NCI-H69 (cell line): ENCODE measurements at regions not wholly inside any gene's neighbourhood (a gene's known extent, or its start where the extent isn't known, plus 50 kb on each side); places are given as distances from the start of the nearest gene placed in this dataset.
A peak's percentile ranks its signal among the peaks of the same experiment; 100 is the strongest.
"Not testable (repeated sequence)": the region's sequence is repeated elsewhere in the genome, so short reads cannot be mapped to it uniquely, and the experiment has no call there.

Experiments
- DNase-seq: peaks from one replicate; lab custom pipeline; 2025; lab: John Stamatoyannopoulos, UW

DNA sequence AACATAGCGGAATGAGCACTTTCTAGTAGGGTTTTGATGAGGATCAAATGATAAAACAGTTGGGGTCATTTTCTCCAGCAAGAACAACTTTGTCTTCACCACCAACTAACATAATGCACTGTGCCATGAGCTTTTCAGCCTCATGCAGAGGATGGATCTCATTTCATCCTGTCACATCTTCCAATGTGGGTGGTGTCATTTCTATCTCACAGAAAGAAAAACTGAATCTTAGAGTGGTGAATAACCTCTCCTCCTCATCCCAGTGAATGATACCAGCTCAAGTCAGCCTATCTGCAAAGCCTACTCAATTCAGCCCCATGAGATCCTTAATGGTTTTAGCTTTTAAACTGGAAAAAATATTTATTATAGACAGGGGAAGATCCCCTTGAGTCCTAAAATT lies 1147.2 kb downstream of the VRK1 start:
- no peak for DNase-seq

DNA sequence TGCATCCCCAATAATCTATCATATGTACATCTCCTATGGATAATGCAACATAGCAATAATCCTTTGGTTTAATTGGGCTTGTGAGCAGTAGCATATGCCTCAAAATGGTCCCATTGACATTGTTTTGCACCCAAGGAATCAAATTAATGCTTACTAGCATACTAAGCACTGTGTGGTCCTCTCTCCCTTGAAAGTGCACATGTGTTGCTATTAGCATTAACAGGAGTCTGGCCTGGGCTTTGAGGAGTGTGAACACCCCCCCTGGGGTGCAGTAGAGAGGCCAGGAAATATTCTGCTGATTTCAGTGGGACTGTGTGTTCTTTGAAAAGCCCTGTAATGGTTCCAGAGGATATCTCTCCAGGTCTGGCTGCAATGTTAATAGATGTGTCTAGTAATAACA lies 1148.4 kb downstream of the VRK1 start:
- DNase-seq, result peak; percentile 72

DNA sequence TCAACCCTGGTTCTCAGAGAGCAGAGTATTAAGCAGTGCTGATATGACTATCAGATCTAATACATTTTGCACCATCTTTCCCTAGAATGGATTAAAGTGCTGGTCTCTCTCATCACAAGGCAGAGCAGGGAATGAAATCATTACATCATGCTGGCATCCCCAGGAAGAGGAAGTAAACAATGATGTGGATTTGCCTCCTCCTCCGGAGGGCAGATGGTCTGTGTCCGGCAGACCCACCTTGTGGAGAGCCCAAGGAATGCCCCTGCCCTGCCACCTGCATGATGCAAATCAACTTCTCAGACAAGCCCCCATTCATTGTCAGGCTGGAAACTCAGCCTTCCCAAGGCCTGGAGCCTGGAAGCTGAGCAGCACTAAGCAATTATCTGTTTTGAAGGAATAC lies 1149.1 kb downstream of the VRK1 start:
- peak; percentile 51 for DNase-seq

DNA sequence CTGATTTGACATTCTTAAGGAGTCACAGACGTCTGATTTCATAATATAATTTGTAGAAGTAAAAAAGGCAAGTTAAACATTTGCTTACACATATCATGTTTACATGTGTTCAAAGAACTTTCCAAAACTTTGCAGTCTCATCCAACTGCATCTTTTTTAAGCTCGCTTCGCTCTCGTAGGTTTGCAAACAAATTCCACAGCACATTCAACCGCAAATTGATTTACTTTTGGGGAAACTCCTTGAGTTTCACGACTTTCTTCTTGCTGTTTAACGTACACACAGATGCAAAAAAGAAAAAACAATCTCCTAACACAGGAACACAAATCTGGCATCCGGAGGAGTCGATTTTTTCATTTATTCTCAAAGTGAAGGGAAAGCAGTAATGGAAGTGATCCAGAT lies 1149.5 kb downstream of the VRK1 start:
- DNase-seq, result no peak

DNA sequence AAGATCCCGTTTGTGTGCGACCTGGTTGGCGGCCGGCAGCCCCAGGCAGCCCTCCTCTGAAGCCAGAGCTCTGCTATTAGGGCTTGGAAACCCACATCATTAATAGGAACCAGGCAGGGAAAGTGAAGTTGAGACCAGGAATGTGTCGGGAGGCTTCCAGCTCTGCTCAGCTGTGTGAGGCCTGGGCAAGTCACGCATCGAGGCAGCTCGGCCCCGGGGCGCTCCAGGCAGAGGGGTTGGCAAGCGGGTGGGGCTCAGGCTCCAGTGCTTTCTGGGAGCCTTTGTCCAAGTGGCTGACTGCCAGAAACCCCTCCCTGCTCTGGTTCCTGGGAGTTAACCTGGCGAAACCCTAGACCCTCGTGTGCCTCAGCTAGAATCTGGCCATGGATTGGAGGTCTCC lies 1151.7 kb downstream of the VRK1 start:
- DNase-seq, result peak; percentile 3

DNA sequence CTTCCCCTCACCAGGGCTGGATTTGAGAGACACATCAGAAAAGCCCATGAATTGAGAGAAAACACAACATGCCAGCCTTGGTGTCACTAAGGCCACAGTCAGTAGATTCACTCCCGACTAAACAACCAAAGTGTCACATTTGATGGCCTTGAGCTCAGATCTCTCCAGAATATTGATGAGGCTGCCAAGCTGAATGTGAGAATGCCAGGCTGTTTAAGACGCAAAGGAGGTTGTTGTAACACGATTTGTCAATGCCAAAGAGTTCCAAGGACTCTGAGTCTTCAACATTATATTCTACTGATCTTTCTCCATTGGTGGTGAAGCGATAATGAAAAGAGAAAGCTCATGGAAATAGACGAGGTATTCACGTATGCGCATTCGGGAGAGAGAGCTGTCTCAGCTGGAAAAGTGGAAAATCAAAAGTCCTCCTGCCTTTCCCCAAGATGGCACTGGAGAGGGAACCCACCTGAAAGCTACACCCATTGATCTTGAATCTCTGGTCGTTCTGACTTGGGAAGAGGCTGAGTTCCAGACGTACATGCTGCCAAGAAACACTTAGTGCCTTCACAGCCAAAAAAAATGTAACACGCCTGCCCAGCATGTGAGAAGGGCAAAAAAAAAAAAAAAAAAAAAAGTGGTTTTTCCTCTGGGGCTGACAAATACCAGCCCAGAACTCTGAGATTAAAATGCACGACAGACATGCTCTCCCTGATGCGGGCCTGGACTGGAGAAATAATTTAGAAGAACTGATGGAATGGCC lies 1159.6 kb downstream of the VRK1 start:
- no peak for DNase-seq

DNA sequence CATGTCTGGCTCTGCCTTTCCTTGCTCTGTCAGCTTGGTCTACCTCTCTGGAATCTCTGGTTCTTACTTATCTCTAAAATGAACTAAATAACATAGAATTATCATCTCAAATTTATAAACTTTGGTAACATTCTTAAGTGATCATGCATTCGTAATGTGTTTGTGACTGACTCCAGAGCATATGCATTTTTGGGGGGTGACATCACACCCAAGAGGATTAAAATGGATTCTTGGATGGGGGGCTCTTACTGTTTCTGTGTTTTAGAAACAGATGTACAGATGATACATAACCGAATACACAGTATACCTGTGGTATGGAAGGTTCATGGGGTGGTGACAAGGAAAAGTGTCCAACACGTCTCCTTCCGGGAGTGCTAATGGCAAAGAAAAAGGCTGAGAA lies 1162.1 kb downstream of the VRK1 start:
- no peak for DNase-seq

DNA sequence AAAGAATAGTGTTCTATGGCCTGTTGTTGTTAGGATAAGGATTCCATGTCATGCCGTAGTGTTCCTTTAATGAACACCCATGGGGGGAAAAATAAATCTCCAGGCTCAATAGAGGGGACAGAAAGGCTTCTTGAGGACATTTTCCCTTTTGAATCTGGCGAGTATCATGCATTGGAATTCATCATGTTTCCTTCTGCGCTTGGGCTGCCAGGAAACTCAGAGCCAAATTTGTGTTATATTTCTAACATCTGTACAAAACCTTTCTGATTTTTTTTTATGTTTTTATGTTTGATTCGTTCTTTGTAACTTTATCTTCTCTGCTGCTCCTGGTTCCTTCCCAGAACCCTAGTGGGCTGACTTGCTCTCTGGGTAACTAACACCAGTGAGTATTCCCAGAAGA lies 1163.3 kb downstream of the VRK1 start:
- DNase-seq, result no peak

DNA sequence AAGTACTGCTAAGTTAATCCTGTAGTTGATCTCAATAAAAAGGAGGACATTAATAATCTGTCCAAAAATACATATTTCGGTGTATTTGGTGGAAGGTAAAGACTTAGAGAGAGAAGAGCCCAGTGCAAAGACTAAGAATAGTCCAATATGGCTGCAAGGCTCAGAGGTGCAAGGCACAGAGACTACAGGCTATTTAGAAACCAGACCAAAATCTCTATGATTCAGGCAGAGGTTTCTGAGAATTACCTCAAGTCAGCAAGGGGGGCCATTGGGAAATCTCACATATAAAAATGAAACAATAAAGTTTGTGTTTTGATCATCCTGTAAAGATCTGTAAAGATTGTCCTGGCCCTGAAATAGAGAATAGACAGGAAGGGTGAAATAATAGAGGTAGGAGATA lies 1173.0 kb downstream of the VRK1 start:
- DNase-seq, result no peak

DNA sequence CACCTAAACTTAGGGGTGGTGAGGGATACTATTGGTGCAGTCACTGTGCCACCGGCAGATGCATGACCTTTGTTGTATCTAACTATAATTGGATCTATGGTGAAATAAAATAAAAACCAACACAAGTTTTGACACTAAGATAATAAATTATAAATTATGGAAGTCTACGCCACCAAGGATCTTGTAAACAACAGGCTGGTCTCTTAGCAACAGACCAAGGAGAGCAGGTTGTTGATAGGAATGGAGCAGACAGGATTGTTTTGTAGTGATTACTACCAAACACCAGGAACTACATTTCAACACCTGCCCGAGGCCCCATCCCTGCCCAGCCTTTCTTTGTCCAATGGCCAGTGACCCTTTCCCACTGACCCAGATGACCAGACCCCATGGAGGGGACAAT lies 1178.0 kb downstream of the VRK1 start:
- no peak for DNase-seq

DNA sequence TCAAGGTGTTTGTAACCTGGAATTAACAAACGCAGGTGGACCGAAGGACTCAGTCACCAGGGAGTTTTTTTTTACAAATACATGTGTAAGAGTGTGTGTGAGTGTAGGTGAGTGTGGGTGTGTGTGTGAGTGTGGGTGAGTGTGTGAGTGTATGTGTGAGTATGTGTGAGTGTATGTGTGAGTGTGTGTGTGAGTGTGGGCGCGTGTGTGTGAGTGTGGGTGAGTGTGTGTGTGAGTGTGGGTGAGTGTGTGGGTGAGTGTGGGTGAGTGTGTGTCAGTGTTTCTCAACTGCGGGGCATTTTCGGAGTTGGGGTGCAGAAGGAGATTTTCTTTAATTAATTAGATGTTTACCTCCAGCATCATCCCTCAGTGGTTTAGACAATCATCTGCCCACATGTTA lies 1178.8 kb downstream of the VRK1 start:
- no peak for DNase-seq

DNA sequence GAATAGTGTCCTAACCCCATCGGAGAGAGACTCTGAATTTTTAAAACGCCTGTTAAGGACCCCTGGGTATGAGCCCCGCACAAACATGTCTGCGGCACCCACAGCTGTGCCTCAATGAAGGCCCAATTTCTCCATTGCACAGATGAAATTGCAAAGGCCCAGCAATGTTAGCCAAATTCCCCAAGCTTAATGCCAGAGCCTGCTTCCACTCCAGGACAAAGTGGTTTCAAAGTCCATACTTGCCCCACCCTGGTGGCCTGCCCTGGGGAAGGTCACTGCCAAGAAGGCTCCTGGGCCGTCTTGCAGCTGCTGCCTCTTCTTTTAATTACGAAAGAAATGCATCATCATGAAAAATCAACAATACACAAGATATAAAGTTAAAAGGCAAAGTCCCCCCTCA lies 1179.7 kb downstream of the VRK1 start:
- no peak for DNase-seq

DNA sequence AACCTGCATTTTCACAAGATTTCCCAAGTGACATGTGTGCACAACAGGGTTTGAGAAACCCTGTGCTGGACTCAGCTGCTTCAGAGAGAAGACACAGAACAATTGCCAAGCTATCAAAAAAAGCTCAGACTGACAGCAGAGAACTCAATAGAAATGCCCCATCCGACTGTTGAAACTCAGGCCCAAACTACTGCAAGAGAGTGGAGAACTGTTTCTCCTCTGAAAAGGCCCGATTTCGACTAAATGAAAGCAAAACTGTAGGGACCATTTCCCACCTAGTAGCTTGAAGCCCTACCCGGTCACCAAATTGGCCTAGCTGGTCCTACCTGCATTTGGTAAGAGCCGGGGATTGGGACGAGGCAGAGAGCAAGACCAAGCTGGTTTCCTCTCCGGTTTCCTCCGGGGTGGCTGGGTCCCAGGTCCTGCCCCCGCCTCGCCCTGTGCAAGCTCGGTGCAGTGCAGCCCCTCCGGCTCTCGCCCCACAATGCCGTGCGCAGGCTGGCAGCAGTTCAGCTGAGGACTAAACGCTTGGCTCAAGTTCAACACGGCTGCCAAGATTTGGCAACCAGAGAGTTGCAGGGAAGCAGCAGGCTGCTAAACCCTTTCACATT lies 1180.6 kb downstream of the VRK1 start:
- DNase-seq, result peak; percentile 91

DNA sequence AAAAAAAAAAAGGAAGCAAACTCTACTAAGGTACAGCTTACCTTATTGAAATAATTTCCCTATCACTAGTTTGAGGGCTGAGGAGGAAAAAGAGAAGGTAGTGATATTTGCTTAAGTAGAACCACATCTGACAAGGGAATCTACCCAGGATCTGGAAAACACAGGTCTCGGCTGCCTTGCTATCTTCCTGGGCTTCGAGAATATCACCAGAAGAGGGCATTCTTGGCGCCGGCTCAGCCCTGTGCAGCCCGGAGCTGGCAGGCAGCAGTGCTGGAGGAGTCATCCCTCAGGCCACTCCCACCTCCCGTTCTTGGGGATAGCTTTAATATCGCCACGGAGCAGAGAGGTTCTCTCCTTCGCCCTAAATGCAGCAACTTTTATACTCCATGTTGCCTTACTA lies 1181.2 kb downstream of the VRK1 start:
- peak; percentile 81 for DNase-seq

DNA sequence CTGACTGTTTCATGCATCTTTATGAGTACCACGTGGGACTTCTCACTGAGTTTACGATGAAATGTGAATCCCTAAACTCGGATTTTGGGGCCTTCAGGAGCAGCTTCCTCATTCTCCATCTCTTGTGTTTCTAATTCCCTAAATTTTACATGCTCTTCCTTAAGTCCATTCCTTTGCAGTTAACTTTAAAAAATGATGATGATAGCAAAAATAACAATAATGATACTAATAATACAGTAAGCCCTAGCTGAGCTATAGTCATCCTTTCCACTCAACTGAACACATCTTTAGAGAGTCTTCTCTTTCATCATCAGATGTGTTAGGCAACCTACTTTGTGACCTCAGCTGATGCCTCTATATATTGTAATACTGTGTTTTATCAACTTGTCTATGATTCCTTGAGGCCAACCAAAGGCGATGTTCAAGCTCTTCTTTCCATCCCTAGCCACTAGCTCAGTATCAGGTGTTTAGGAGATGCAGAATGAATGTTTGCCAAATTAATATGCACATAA lies 1196.4 kb downstream of the VRK1 start:
- DNase-seq, result no peak

DNA sequence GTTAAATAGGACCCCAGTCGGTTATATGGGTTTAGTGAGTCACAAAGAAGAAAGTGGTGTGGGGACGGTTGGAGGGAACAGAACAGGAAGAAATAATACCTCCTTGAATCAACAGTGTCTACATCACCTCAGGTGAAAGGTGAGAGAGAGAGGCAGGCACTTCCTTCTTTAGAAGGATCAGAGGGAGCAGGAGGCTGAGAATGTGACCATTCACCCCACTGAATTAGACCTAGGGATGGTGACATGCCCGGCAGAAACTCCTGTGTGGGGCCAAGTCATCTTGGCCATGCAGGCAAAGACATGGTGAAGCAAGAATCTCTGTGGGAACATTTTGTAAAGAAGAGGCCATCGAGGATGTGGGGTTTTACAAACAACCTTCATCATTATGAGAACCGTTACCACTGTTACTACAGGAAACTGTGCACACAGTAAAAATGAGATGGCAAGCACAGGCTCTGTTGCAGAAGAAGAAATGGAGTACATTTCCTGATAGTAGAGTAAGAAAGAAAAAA lies 1196.9 kb downstream of the VRK1 start:
- DNase-seq, result no peak

DNA sequence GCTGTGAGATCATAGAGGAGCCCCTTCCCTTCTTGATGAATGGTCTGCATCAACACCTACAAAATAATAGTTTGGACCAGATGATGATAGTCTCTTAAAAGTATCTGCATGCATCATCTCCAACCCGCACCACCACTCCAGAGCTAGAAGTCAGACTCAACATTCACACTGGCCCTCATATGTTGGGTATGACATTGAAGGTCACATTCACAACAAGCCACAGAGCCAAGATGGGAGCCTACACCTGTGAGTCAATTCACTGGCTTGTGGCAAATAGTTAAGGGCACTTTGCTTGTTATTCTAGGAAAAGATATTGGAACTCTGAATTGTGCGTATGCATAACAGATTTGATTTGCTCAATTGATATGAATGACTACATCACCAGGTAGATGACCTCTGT lies 1197.9 kb downstream of the VRK1 start:
- no peak for DNase-seq

DNA sequence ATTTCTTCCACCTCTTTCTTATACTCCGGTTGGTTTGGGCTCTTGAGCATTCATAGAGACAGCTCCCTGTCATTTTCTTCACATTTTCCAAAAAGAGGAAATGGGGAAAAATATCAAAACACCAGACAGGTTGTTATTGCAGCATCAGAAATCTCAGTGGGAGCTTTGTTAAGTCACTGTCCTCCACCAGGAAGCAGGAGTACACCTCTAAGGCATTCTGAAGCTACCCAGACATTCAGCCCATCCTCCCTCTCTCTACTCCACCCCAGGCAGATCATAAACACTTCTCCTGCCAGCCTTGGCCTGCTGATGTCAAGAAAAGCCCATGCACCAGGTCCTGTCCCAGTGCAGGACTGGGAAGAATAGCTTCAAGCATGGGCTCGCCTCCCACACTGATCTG lies 1198.3 kb downstream of the VRK1 start:
- no peak for DNase-seq

DNA sequence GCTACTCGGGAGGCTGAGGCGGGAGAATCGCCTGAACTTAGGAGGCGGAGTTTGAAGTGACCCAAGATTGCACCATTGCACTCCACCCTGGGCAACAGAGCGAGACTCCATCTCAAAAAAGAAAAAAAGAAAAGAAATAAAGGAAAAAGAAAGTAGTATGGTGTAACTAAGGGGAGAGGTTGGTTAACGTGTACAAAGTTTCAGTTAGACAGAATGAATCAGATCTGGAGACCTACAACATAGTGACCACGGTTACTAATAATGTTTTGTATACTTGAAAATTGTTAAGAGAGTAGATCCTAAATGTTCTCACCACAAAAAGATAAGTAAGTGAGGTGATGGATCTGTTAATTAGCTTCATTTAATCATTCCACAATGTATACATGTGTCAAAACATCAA lies 1208.8 kb downstream of the VRK1 start:
- no peak for DNase-seq

DNA sequence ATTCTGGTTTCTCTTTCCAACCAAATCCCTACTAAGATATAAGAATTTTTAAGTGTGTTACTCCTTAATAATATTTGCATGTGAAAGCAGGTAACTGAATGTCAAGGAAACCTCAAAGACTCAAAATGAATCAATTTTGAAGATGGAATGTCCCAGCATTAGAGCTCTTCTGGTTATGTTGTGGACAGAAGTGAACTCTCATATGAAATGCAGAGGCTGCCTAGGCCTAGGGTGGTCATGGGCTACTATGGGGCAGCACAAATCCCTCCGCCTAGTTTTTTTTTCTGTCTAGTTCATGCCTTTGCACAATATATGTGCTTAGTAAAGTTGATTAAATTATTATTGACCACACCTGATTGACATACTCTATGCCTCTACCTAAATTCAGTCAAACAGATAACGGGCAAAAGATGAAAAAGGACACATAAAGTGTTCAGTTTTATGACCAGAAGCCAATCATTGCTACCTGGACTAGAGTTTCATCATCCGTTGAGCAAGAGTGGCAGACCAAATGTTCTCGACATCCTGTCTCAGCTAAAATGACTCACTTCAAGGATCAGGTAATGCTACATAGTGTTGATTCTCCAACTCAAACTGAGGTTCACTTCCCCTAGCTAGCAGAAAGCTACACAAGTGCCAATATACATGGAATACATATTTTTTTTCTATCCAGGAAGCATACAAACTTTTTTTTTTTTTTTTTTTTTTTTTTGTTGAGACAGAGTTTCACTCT lies 1211.4 kb downstream of the VRK1 start:
- DNase-seq, result no peak

DNA sequence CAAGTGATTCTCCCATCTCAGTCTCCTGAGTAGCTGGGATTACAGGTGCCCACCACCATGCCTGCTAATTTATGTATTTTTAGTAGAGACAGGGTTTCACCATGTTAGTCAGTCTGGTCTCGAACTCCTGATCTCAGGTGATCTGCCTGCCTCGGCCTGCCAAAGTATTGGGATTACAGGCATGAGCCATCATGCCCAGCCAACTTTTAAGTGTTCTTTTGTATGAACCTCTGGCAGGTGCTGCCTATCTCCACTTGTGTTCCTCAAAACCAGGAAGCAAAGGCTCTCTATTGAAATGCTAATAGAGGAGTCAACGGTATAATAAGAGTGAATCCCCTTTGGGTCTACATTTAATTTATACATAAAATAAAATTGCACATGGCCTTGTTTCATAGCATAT lies 1212.0 kb downstream of the VRK1 start:
- DNase-seq, result not testable (repeated sequence)

DNA sequence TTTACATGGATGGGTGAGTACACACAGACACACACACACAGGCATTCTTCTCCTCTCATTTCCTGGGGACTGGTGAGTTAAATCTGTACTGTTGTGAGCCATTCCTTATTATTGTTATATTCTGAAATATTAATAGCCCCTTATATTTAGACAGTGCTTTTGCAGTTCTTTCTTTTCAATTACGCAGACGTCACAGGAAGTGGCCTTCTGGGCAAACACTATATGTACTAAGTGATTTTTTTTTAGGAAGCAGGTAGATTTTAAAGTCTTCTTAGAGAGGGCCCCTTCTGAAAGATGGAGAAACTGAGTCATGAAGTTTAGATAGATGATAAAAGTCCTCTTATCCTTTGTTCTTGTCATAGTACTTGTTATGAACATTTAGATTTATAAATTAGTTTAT lies 1213.6 kb downstream of the VRK1 start:
- no peak for DNase-seq
